ENCODE measurements at regions not wholly inside any gene's neighbourhood (a gene's known extent, or its start where the extent isn't known, plus 50 kb on each side); places are given as distances from the start of the nearest gene placed in this dataset.

- FAIRE-seq = no peak
These were observed 52.4 kb upstream of the CDON start for GRCh38 chr11:126115127-126115495.

DNA sequence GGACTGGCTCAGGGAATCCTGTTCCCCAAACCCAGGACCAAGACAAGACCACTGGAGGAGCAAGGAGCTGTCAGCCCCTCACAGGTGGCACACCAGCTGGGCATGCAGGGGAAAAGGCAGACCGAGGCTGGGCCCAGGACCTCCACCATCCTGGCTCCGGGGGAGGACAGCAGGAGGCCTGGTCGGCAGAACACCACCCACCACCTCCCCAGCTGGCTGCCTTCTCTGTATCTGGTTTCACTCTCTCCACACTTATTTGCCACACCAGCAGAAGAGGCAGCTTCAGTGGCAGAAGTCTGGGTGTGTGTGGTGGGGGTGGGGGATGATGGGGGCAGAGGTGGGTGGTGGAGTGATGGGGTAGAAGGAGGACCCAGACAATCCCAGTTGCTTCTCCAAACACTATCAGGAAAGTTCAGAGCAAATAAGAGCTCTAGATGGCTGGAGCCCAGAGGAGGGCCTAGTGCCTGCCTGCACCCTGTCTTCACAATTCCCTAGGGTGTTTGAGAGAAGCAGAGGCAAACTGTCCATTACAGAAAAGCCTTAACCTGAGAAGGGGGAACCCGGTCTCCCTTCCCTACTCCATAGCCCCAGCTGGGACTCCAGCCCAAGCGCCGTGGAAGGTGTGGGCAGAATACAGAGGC lies 51.9 kb upstream of the CDON start:
- Histone ChIP-seq H3K27me3 (ENCODE audit: insufficient read depth, low read length) (peaks cover 4% of the 10 kb centered on the region), H3K36me3 (ENCODE audit: insufficient read depth, low read length) (no peaks in the 10 kb centered on the region), H3K4me1 (ENCODE audit: insufficient read depth, low read length) (peaks cover 37% of the 10 kb centered on the region), H4K20me1 (ENCODE audit: insufficient read depth, low read length) (no peaks in the 10 kb centered on the region), H2AFZ (ENCODE audit: low read depth, low read length) (no peak overlapping the region), H3K4me3 (ENCODE audit: insufficient read depth, low read depth, low read length) (no peak overlapping the region), H3K4me2 (ENCODE audit: low read length) (no peak overlapping the region), H3K9ac (ENCODE audit: low read length) (no peak overlapping the region), H3K79me2 (ENCODE audit: insufficient read depth, low read length) (no peaks in the 10 kb centered on the region), H3K9me3 (ENCODE audit: insufficient read depth, low read depth, low read length) (no peaks in the 10 kb centered on the region), H3K27ac (ENCODE audit: low read depth, low read length) (no peak overlapping the region)
- Mint-ChIP-seq H3K27ac (ENCODE audit: unreplicated experiment) (no peak overlapping the region), H3K4me3 (ENCODE audit: unreplicated experiment) (no peak overlapping the region), H3K27me3 (ENCODE audit: low read depth, unreplicated experiment) (peaks cover 7% of the 10 kb centered on the region), H3K4me1 (ENCODE audit: low read depth, unreplicated experiment) (peaks cover 25% of the 10 kb centered on the region), H3K9me3 (ENCODE audit: unreplicated experiment) (no peaks in the 10 kb centered on the region), H3K36me3 (ENCODE audit: low read depth, unreplicated experiment) (peaks cover 1% of the 10 kb centered on the region)
- FAIRE-seq (no peak), DNase-seq (ENCODE audit: low read depth) (no peak)
- TF ChIP-seq EZH2 (IDR thresholded peaks at IDR 0.05; ENCODE audit: insufficient read depth, low read length) (no peak), CTCF (IDR thresholded peaks at IDR 0.05; ENCODE audit: insufficient read depth, low read depth, low read length) (no peak)

More at GRCh38 chr11:126115127-126115495, 52.4 kb upstream of the CDON start:
- Histone ChIP-seq H3K4me1 (ENCODE audit: insufficient read depth, low read length) (peaks cover 32% of the 10 kb centered on the region), H2AFZ (ENCODE audit: low read depth, low read length) (no peak overlapping the region), H3K4me2 (ENCODE audit: low read length) (no peak overlapping the region), H4K20me1 (ENCODE audit: insufficient read depth, low read length) (no peaks in the 10 kb centered on the region), H3K9ac (ENCODE audit: low read length) (no peak overlapping the region), H3K4me3 (ENCODE audit: insufficient read depth, low read depth, low read length) (no peak overlapping the region), H3K79me2 (ENCODE audit: insufficient read depth, low read length) (no peaks in the 10 kb centered on the region), H3K9me3 (ENCODE audit: insufficient read depth, low read depth, low read length) (no peaks in the 10 kb centered on the region), H3K27me3 (ENCODE audit: insufficient read depth, low read length) (peaks cover 4% of the 10 kb centered on the region), H3K27ac (ENCODE audit: low read depth, low read length) (no peak overlapping the region), H3K36me3 (ENCODE audit: insufficient read depth, low read length) (no peaks in the 10 kb centered on the region)
- H3K9me3 Mint-ChIP-seq (ENCODE audit: unreplicated experiment) = no peaks in the 10 kb centered on the region
- no peak overlapping the region for H3K4me3 Mint-ChIP-seq (ENCODE audit: unreplicated experiment)
- peaks cover 1% of the 10 kb centered on the region for H3K36me3 Mint-ChIP-seq (ENCODE audit: low read depth, unreplicated experiment)
- H3K27ac Mint-ChIP-seq (ENCODE audit: unreplicated experiment) = no peak overlapping the region
- peaks cover 21% of the 10 kb centered on the region for H3K4me1 Mint-ChIP-seq (ENCODE audit: low read depth, unreplicated experiment)
- H3K27me3 Mint-ChIP-seq (ENCODE audit: low read depth, unreplicated experiment) = peaks cover 7% of the 10 kb centered on the region
- no peak for DNase-seq (ENCODE audit: low read depth)
- TF ChIP-seq EZH2 (IDR thresholded peaks at IDR 0.05; ENCODE audit: insufficient read depth, low read length) (no peak), CTCF (IDR thresholded peaks at IDR 0.05; ENCODE audit: insufficient read depth, low read depth, low read length) (no peak)

DNA sequence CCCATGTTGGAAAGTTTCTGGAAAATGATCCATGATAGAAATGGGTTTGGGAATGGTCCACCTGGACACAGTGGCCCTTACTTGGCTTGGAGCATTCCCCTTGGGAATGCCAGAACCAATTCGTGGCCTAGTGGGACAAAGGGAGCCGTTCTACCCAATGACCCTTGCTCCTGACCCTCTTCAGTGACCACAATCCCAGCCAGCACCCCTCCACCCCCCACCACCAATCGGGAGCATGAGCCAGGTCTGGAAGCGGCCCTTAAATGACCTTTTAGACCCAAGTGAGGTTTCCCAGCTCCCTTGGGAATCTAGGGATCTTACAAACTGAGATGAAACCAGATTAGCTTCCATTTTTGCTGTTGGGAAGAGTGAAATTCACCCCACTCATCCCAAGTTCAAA lies 51.3 kb upstream of the CDON start:
- Histone ChIP-seq H3K4me3 (ENCODE audit: insufficient read depth, low read depth, low read length) (no peak overlapping the region), H3K79me2 (ENCODE audit: insufficient read depth, low read length) (no peaks in the 10 kb centered on the region), H4K20me1 (ENCODE audit: insufficient read depth, low read length) (no peaks in the 10 kb centered on the region), H3K4me2 (ENCODE audit: low read length) (peak overlapping the region; percentile 15), H3K36me3 (ENCODE audit: insufficient read depth, low read length) (no peaks in the 10 kb centered on the region), H3K27me3 (ENCODE audit: insufficient read depth, low read length) (no peaks in the 10 kb centered on the region), H3K9me3 (ENCODE audit: insufficient read depth, low read depth, low read length) (no peaks in the 10 kb centered on the region), H3K9ac (ENCODE audit: low read length) (no peak overlapping the region), H3K4me1 (ENCODE audit: insufficient read depth, low read length) (peaks cover 39% of the 10 kb centered on the region), H3K27ac (ENCODE audit: low read depth, low read length) (no peak overlapping the region), H2AFZ (ENCODE audit: low read depth, low read length) (no peak overlapping the region)
- H3K4me1 Mint-ChIP-seq (ENCODE audit: low read depth, unreplicated experiment) = peaks cover 26% of the 10 kb centered on the region
- DNase-seq (ENCODE audit: low read depth) (no peak), FAIRE-seq (no peak)
- H3K9me3 Mint-ChIP-seq (ENCODE audit: unreplicated experiment) = no peaks in the 10 kb centered on the region
- H3K36me3 Mint-ChIP-seq (ENCODE audit: low read depth, unreplicated experiment) = peaks cover 1% of the 10 kb centered on the region
- H3K27me3 Mint-ChIP-seq (ENCODE audit: low read depth, unreplicated experiment) = peaks cover 7% of the 10 kb centered on the region
- TF ChIP-seq CTCF (IDR thresholded peaks at IDR 0.05; ENCODE audit: insufficient read depth, low read depth, low read length) = no peak
- no peak for TF ChIP-seq EZH2 (IDR thresholded peaks at IDR 0.05; ENCODE audit: insufficient read depth, low read length)
- H3K4me3 Mint-ChIP-seq (ENCODE audit: unreplicated experiment) = no peak overlapping the region
- peak overlapping the region; percentile 53 for H3K27ac Mint-ChIP-seq (ENCODE audit: unreplicated experiment)
